ENCODE measurements at regions not wholly inside any gene's neighbourhood (a gene's known extent, or its start where the extent isn't known, plus 50 kb on each side); places are given as distances from the start of the nearest gene placed in this dataset.

DNA sequence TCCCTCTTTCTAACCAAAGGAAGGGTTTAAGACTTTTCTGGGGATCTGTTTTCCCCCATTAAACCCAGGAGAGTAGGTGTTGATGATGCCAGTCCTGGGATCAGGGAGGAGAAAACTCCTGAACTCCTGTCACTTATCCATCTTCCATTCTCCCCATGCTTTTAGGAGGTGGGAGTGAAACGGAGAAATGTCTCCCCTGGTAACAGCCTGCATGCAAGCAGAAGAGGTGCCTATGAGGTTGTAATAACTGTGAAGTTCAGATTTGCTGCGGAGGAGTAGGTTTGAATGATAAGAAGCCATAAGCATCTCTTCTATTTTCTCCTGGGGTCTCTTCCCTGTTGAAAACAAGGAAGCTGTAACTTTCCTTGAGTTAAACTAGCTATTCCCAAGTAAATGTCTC, 150.8 kb downstream of the SLC4A3 start:
- no peak overlapping the region for H3K27ac ChIP-seq
- no peak for DNase-seq (ENCODE audit: low spot score in 2 of 2)
- H3K4me1 ChIP-seq: no peaks in the 10 kb centered on the region
- TF ChIP-seq POLR2A (IDR thresholded peaks at IDR 0.05) (no peak), POLR2AphosphoS5 (IDR thresholded peaks at IDR 0.05) (no peak), CTCF (IDR thresholded peaks at IDR 0.05) (no peak)
- H3K36me3 ChIP-seq: no peaks in the 10 kb centered on the region
- H3K9me3 ChIP-seq: no peaks in the 10 kb centered on the region
- H3K27me3 ChIP-seq: no peaks in the 10 kb centered on the region
- H3K4me3 ChIP-seq: no peak overlapping the region
- intact Hi-C loops (cut with DNase I; ENCODE audit: low total_unique reads): no loop called here

DNA sequence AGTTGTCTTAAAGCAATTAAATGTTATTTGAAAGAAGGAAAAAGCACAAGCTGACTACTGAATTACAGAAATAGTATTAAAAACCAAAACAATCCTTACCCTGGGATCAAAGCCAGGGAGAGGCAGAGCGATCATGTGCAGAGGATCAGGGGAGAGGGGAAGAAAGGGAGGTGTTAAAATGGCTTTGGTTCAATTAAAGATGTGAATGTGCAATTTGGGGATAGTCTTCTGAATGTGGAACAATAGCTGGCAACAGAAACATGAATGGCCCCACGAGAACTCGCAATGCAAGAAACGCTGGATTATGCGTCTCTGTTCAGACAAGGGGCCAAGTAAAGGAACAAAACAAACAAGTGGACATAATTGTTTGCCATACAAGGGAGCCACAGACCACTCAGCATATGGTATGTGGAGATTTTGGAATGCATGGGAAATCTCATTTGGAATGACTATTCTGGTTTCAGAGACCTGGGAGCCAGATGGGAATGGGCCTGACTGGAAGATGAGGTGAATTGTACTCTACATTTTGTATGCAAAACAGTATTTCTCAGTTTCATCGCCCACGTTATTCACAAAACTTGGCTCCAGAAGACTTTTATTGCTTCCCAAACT, 155.4 kb downstream of the SLC4A3 start:
- no peak for DNase-seq (ENCODE audit: low spot score in 2 of 2)
- no peaks in the 10 kb centered on the region for H3K36me3 ChIP-seq
- H3K27me3 ChIP-seq: no peaks in the 10 kb centered on the region
- H3K4me3 ChIP-seq: no peak overlapping the region
- no peak for TF ChIP-seq POLR2AphosphoS5 (IDR thresholded peaks at IDR 0.05)
- no peak for TF ChIP-seq POLR2A (IDR thresholded peaks at IDR 0.05)
- TF ChIP-seq CTCF (IDR thresholded peaks at IDR 0.05): no peak
- intact Hi-C loops (cut with DNase I; ENCODE audit: low total_unique reads): no loop called here
- H3K4me1 ChIP-seq: no peaks in the 10 kb centered on the region
- peak overlapping the region in 1 of 2 donors; percentile 43 for H3K27ac ChIP-seq
- no peaks in the 10 kb centered on the region for H3K9me3 ChIP-seq

DNA sequence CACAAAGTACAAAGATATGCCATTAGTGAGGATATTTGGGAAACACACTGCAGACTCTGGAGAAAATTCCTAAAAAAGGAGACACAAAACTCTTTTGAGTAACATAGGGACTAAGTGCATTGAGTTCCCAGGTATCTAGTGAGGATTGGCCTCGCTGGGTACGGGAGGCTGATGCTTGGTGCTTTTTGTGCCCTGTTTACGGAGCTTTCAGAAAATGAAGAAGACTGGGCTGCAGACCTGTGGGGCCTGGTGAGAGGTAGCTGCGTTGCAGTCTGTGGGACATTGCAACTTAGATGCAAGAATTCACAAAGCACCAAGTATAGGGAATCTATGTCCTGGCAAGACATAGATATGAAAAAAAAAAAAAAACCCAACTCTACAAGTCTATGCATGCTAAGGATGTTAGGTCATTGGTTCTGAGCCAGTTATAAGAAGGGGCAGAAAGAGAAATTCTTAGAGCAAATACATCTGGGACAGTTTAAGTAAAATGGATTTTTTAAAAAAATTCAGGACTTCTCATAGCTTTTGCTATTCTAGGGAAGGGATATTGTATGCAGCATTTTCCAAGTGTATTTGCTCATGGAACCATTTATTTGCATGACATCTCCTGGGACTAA, 156.0 kb downstream of the SLC4A3 start:
- Histone ChIP-seq H3K4me1 (no peaks in the 10 kb centered on the region), H3K27ac (no peak overlapping the region), H3K4me3 (no peak overlapping the region), H3K9me3 (no peaks in the 10 kb centered on the region), H3K36me3 (no peaks in the 10 kb centered on the region), H3K27me3 (no peaks in the 10 kb centered on the region)
- intact Hi-C loops (cut with DNase I; ENCODE audit: low total_unique reads): no loop called here
- TF ChIP-seq POLR2AphosphoS5 (IDR thresholded peaks at IDR 0.05): no peak
- no peak for TF ChIP-seq POLR2A (IDR thresholded peaks at IDR 0.05)
- no peak for TF ChIP-seq CTCF (IDR thresholded peaks at IDR 0.05)
- DNase-seq (ENCODE audit: low spot score in 2 of 2): no peak

GRCh38 chr2:219784178-219784577, 156.7 kb downstream of the SLC4A3 start:
- TF ChIP-seq POLR2AphosphoS5 (IDR thresholded peaks at IDR 0.05): no peak
- TF ChIP-seq CTCF (IDR thresholded peaks at IDR 0.05): no peak
- no peak for TF ChIP-seq POLR2A (IDR thresholded peaks at IDR 0.05)
- Histone ChIP-seq H3K9me3 (no peaks in the 10 kb centered on the region), H3K36me3 (no peaks in the 10 kb centered on the region), H3K4me1 (no peaks in the 10 kb centered on the region), H3K27ac (no peak overlapping the region), H3K4me3 (no peak overlapping the region), H3K27me3 (no peaks in the 10 kb centered on the region)
- DNase-seq (ENCODE audit: low spot score in 2 of 2): no peak
- intact Hi-C loops (cut with DNase I; ENCODE audit: low total_unique reads): no loop called here

DNA sequence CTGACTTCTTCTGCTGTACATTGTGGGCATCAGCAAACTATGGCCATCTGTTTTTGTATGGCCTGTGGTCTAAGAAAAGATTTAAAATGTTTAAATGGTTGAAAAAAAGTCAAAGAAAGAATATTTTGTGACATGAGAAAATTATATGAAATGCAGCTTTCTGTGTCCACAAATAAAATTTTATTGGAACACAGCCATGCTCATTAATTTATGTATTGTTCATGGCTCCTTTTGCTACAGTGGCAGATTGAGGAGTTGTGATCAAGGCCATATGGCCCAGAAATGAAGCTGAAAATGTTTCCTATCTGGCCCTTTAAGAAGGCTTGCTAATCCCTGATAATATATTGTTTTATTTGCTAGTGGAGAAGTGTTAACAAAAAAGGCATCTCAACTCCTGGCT, 162.0 kb downstream of the SLC4A3 start:
- H3K9me3 ChIP-seq: no peaks in the 10 kb centered on the region
- H3K4me3 ChIP-seq: no peak overlapping the region
- intact Hi-C loops (cut with DNase I; ENCODE audit: low total_unique reads): no loop called here
- H3K4me1 ChIP-seq: no peaks in the 10 kb centered on the region
- H3K27me3 ChIP-seq: no peaks in the 10 kb centered on the region
- H3K27ac ChIP-seq: no peak overlapping the region
- TF ChIP-seq POLR2A (IDR thresholded peaks at IDR 0.05): no peak
- no peak for TF ChIP-seq POLR2AphosphoS5 (IDR thresholded peaks at IDR 0.05)
- TF ChIP-seq CTCF (IDR thresholded peaks at IDR 0.05): no peak
- DNase-seq (ENCODE audit: low spot score in 2 of 2): no peak
- no peaks in the 10 kb centered on the region for H3K36me3 ChIP-seq

Data from breast epithelium (tissue), 4 donors.